ES-I3 (cell line): ENCODE measurements at regions not wholly inside any gene's neighbourhood (a gene's known extent, or its start where the extent isn't known, plus 50 kb on each side); places are given as distances from the start of the nearest gene placed in this dataset.

Experiments used
- H3K36me3 ChIP-seq: 2 replicates; pipeline ENCODE4 v1.6.1; 2013; ENCODE audit warnings: mild to moderate bottlenecking, low read length, control low read depth, moderate library complexity; ENCODE audit not compliant: insufficient read depth
- H3K4me1 ChIP-seq: 2 replicates; pipeline ENCODE4 v1.6.1; 2013; ENCODE audit warnings: mild to moderate bottlenecking, control low read depth, low read length; ENCODE audit not compliant: insufficient read depth
- H3K9ac ChIP-seq: 2 replicates; pipeline ENCODE4 v1.6.1; 2013; ENCODE audit warnings: low read depth, mild to moderate bottlenecking, low read length, moderate library complexity
- H3K9me3 ChIP-seq: 2 replicates; pipeline ENCODE4 v1.6.1; 2013; ENCODE audit warnings: mild to moderate bottlenecking, low read length, moderate library complexity; ENCODE audit not compliant: control insufficient read depth, insufficient read depth

DNA sequence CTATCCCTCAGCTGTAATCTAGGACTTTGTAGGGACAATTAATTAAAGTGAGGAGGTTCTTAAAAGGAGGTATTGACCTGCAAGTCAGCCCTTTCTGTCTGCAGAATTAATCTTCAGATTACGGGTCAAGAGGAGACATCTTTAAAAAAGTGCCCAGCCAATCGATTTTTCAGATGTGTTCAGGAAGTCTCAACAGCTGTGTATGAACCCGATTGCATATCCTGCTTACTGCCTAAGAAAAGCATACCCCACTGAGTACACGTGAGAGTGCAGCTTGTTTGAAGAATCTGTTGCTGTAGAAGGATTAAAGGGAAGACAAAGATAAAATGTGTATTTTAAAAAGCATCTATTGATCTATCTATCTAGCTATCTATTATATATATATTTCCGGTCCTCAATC is 1194.5 kb downstream of the UQCRFS1 start:
- no peaks in the 10 kb centered on the region for H3K9me3 ChIP-seq

GRCh38 chr19:28014615-28015405 is 1198.1 kb downstream of the UQCRFS1 start:
- no peaks in the 10 kb centered on the region for H3K36me3 ChIP-seq
- no peaks in the 10 kb centered on the region for H3K4me1 ChIP-seq
- no peaks in the 10 kb centered on the region for H3K9me3 ChIP-seq
- H3K9ac ChIP-seq: no peak overlapping the region

More for the DNA sequence above, 1194.5 kb downstream of the UQCRFS1 start:
- Histone ChIP-seq H3K36me3 (no peaks in the 10 kb centered on the region), H3K9ac (no peak overlapping the region), H3K4me1 (0 out of 2 replicates have a peak, but pooled peaks cover 4% of the 10 kb centered on the region)

GRCh38 chr19:28012361-28012760 is 1200.6 kb downstream of the UQCRFS1 start:
- Histone ChIP-seq H3K36me3 (no peaks in the 10 kb centered on the region), H3K9me3 (no peaks in the 10 kb centered on the region), H3K9ac (no peak overlapping the region), H3K4me1 (0 out of 2 replicates have a peak, but pooled peaks cover 5% of the 10 kb centered on the region)

GRCh38 chr19:28010656-28011055 is 1202.3 kb downstream of the UQCRFS1 start:
- H3K4me1 ChIP-seq: 0 out of 2 replicates have a peak, but pooled peaks cover 5% of the 10 kb centered on the region
- no peaks in the 10 kb centered on the region for H3K9me3 ChIP-seq

GRCh38 chr19:28009696-28010095 is 1203.3 kb downstream of the UQCRFS1 start:
- no peak overlapping the region for H3K9ac ChIP-seq
- H3K9me3 ChIP-seq: no peaks in the 10 kb centered on the region
- H3K36me3 ChIP-seq: no peaks in the 10 kb centered on the region
- 0 out of 2 replicates have a peak, but pooled peaks cover 5% of the 10 kb centered on the region for H3K4me1 ChIP-seq

More at GRCh38 chr19:28010656-28011055, 1202.3 kb downstream of the UQCRFS1 start:
- Histone ChIP-seq H3K9ac (no peak overlapping the region), H3K36me3 (no peaks in the 10 kb centered on the region)

DNA sequence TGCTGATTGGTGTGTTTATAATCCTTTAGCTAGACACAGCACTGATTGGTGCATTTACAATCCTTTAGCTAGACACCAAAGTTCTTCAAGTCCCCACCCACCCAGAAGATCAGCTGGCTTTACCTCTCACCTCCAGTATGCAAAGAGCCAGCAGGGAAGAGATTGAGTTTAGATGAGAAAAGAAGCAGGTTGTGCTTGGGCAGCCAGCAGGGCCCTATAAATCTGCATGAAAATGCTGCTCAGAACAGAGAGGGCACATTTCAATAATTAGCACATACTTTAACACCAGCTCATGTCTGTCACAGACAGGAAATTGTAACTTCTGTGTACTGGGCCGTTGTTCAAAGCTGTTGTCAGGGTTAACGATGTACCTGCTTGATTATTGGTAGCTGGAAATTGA is 1204.3 kb downstream of the UQCRFS1 start:
- H3K9ac ChIP-seq: no peak overlapping the region
- H3K36me3 ChIP-seq: no peaks in the 10 kb centered on the region
- H3K9me3 ChIP-seq: no peaks in the 10 kb centered on the region
- 0 out of 2 replicates have a peak, but pooled peaks cover 5% of the 10 kb centered on the region for H3K4me1 ChIP-seq

- H3K9ac ChIP-seq: no peak overlapping the region
- no peaks in the 10 kb centered on the region for H3K4me1 ChIP-seq
- no peaks in the 10 kb centered on the region for H3K36me3 ChIP-seq
- H3K9me3 ChIP-seq: no peaks in the 10 kb centered on the region
Observed at GRCh38 chr19:28003543-28003942, 1209.4 kb downstream of the UQCRFS1 start.

- no peaks in the 10 kb centered on the region for H3K4me1 ChIP-seq
- no peaks in the 10 kb centered on the region for H3K36me3 ChIP-seq
- H3K9me3 ChIP-seq: no peaks in the 10 kb centered on the region
- H3K9ac ChIP-seq: no peak overlapping the region
Observed at GRCh38 chr19:27997069-27997468, 1215.9 kb downstream of the UQCRFS1 start.

GRCh38 chr19:27993619-27994570 is 1219.1 kb downstream of the UQCRFS1 start:
- Histone ChIP-seq H3K4me1 (no peaks in the 10 kb centered on the region), H3K9me3 (no peaks in the 10 kb centered on the region), H3K9ac (no peak overlapping the region)

GRCh38 chr19:27986299-27986698 is 1226.7 kb downstream of the UQCRFS1 start:
- Histone ChIP-seq H3K9ac (no peak overlapping the region), H3K9me3 (no peaks in the 10 kb centered on the region), H3K4me1 (no peaks in the 10 kb centered on the region), H3K36me3 (no peaks in the 10 kb centered on the region)

More at GRCh38 chr19:27993619-27994570, 1219.1 kb downstream of the UQCRFS1 start:
- no peaks in the 10 kb centered on the region for H3K36me3 ChIP-seq

GRCh38 chr19:27975419-27976005 is 1237.4 kb downstream of the UQCRFS1 start:
- H3K9ac ChIP-seq: no peak overlapping the region
- no peaks in the 10 kb centered on the region for H3K9me3 ChIP-seq
- no peaks in the 10 kb centered on the region for H3K36me3 ChIP-seq
- peaks cover 27% of the 10 kb centered on the region for H3K4me1 ChIP-seq

- Histone ChIP-seq H3K36me3 (no peaks in the 10 kb centered on the region), H3K9ac (no peak overlapping the region), H3K9me3 (no peaks in the 10 kb centered on the region), H3K4me1 (peaks cover 27% of the 10 kb centered on the region)
Observed at GRCh38 chr19:27974082-27974513, 1238.9 kb downstream of the UQCRFS1 start.

DNA sequence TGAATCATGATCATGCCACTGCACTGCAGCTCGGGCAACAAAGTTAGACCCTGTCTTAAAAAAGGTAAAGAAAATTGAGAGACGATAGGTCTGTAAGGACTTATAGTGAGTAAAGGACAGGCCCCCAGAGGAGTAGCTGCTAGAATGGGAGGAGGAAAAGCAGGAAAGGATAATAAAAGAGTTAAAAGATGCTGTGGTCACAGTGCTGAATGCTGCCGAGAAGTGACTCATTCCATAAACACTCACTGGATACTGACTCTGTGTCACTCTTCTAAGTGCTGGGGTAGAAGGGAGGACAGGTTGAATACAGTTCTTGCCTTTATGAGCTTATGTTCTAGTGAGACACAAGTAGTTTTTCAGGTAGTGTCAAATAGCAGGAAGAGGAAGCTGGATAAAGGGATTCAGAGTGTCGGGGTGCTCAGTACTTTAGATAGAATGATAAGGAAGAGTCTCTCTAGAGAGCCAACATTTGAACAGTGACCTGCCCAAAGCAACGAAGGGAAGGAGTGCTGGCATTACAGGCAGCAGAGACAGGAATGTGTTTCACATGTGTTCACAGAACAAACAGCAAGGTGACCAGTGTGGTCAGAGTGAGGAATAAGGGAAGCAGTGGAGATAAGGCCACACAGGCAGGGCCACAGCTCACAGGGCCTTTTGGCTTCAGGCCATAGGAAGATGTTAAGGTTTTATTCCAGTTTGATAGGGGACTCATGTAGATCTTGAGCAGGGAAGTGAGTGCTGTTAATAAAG is 1240.5 kb downstream of the UQCRFS1 start:
- peaks cover 27% of the 10 kb centered on the region for H3K4me1 ChIP-seq
- H3K9ac ChIP-seq: no peak overlapping the region
- H3K36me3 ChIP-seq: no peaks in the 10 kb centered on the region
- H3K9me3 ChIP-seq: no peaks in the 10 kb centered on the region
